ENCODE measurements at regions not wholly inside any gene's neighbourhood (a gene's known extent, or its start where the extent isn't known, plus 50 kb on each side); places are given as distances from the start of the nearest gene placed in this dataset.

DNA sequence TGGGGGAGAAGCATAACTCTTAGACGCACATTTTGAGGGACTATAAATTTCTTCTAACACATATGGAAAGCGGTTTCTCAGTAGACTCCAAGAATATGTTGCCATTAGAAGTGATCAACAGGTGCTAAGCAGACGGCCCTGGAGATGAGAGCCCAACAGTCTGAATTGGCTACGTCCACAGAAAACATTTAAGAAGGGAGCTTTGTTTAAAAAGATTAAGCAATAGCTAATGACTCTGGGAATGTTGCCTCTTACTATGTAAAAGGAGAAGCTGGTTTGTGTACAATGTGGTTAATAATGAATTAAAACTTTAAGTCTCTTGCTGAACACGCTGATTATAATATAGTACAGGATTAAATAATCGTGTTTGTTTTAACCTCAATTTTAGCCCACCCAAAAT is 399.5 kb downstream of the SMARCA1 start (continued):
- TF ChIP-seq PBX3 (IDR thresholded peaks at IDR 0.05; ENCODE audit: insufficient replicate concordance, low read depth, low read length) (no peak), ZNF592 (IDR thresholded peaks at IDR 0.05) (no peak), RUNX3 (IDR thresholded peaks at IDR 0.05; ENCODE audit: low read length) (no peak), NKRF (conservative IDR thresholded peaks at IDR 0.05) (no peak), FOXM1 (IDR thresholded peaks at IDR 0.05; ENCODE audit: low read depth, low read length) (no peak), ZNF207 (IDR thresholded peaks at IDR 0.05; ENCODE audit: borderline replicate concordance) (no peak), NFIC (IDR thresholded peaks at IDR 0.05; ENCODE audit: low read depth, low read length) (no peak), TCF7 (IDR thresholded peaks at IDR 0.05; ENCODE audit: borderline replicate concordance) (no peak), FOS (IDR thresholded peaks at IDR 0.05; ENCODE audit: borderline replicate concordance, extremely low read depth, insufficient read length) (no peak)
- TF ChIP-seq, protein P1, sequence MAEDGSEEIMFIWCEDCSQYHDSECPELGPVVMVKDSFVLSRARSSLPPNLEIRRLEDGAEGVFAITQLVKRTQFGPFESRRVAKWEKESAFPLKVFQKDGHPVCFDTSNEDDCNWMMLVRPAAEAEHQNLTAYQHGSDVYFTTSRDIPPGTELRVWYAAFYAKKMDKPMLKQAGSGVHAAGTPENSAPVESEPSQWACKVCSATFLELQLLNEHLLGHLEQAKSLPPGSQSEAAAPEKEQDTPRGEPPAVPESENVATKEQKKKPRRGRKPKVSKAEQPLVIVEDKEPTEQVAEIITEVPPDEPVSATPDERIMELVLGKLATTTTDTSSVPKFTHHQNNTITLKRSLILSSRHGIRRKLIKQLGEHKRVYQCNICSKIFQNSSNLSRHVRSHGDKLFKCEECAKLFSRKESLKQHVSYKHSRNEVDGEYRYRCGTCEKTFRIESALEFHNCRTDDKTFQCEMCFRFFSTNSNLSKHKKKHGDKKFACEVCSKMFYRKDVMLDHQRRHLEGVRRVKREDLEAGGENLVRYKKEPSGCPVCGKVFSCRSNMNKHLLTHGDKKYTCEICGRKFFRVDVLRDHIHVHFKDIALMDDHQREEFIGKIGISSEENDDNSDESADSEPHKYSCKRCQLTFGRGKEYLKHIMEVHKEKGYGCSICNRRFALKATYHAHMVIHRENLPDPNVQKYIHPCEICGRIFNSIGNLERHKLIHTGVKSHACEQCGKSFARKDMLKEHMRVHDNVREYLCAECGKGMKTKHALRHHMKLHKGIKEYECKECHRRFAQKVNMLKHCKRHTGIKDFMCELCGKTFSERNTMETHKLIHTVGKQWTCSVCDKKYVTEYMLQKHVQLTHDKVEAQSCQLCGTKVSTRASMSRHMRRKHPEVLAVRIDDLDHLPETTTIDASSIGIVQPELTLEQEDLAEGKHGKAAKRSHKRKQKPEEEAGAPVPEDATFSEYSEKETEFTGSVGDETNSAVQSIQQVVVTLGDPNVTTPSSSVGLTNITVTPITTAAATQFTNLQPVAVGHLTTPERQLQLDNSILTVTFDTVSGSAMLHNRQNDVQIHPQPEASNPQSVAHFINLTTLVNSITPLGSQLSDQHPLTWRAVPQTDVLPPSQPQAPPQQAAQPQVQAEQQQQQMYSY (CRISPR knock-in tag; IDR thresholded peaks at IDR 0.05), result no peak
